Dermis microvascular lymphatic vessel endothelial cell (primary cell): ENCODE measurements at regions not wholly inside any gene's neighbourhood (a gene's known extent, or its start where the extent isn't known, plus 50 kb on each side); places are given as distances from the start of the nearest gene placed in this dataset.
A peak's percentile ranks its signal among the peaks of the same experiment; 100 is the strongest.
"Not testable (repeated sequence)": the region's sequence is repeated elsewhere in the genome, so short reads cannot be mapped to it uniquely, and the experiment has no call there.

Source experiments
- DNase-seq, 2 donors: peaks; one replicate each; pipeline versions ENCODE4 v3.0.0 to v3.0.0-alpha.2; 2010; ENCODE audit warnings: low read depth in 2 of 2

- DNase-seq: no peak
Measured at GRCh38 chr5:62780888-62781287, 202.3 kb downstream of the LRRC70 start.

- DNase-seq: no peak
Measured at GRCh38 chr5:62780230-62780629, 201.6 kb downstream of the LRRC70 start.

GRCh38 chr5:62779010-62779422, 200.4 kb downstream of the LRRC70 start:
- peak; percentile 55 to 66 for DNase-seq

GRCh38 chr5:62778316-62779009, 199.8 kb downstream of the LRRC70 start:
- no peak for DNase-seq

GRCh38 chr5:62777081-62777480, 198.5 kb downstream of the LRRC70 start:
- DNase-seq: not testable (repeated sequence)

GRCh38 chr5:62776592-62776991, 198.0 kb downstream of the LRRC70 start:
- not testable (repeated sequence) for DNase-seq

- DNase-seq: no peak
Measured at GRCh38 chr5:62773460-62773859, 194.8 kb downstream of the LRRC70 start.

GRCh38 chr5:62771341-62771740, 192.7 kb downstream of the LRRC70 start:
- no peak for DNase-seq

GRCh38 chr5:62767650-62768049, 189.0 kb downstream of the LRRC70 start:
- no peak for DNase-seq

- no peak for DNase-seq
Measured at GRCh38 chr5:62767077-62767476, 188.5 kb downstream of the LRRC70 start.

GRCh38 chr5:62762503-62762902, 183.9 kb downstream of the LRRC70 start:
- DNase-seq: no peak

- not testable (repeated sequence) for DNase-seq
Measured at GRCh38 chr5:62757686-62758085, 179.1 kb downstream of the LRRC70 start.

GRCh38 chr5:62752998-62753367, 174.4 kb downstream of the LRRC70 start:
- DNase-seq: not testable (repeated sequence)

GRCh38 chr5:62752056-62752997, 173.7 kb downstream of the LRRC70 start:
- DNase-seq: not testable (repeated sequence)

GRCh38 chr5:62742207-62742606, 163.6 kb downstream of the LRRC70 start:
- no peak for DNase-seq

- DNase-seq: no peak
Measured at GRCh38 chr5:62741761-62742160, 163.1 kb downstream of the LRRC70 start.

GRCh38 chr5:62737766-62738165, 159.1 kb downstream of the LRRC70 start:
- DNase-seq: no peak

- no peak for DNase-seq
Measured at GRCh38 chr5:62732677-62733121, 154.1 kb downstream of the LRRC70 start.

- no peak for DNase-seq
Measured at GRCh38 chr5:62731022-62731421, 152.4 kb downstream of the LRRC70 start.

- no peak for DNase-seq
Measured at GRCh38 chr5:62729675-62730074, 151.1 kb downstream of the LRRC70 start.

- no peak for DNase-seq
Measured at GRCh38 chr5:62727861-62728260, 149.2 kb downstream of the LRRC70 start.

- DNase-seq: no peak
Measured at GRCh38 chr5:62727184-62727583, 148.6 kb downstream of the LRRC70 start.

GRCh38 chr5:62722360-62722759, 143.7 kb downstream of the LRRC70 start:
- DNase-seq: no peak
